ENCODE measurements at regions not wholly inside any gene's neighbourhood (a gene's known extent, or its start where the extent isn't known, plus 50 kb on each side); places are given as distances from the start of the nearest gene placed in this dataset.
A peak's percentile ranks its signal among the peaks of the same experiment; 100 is the strongest.

- no peak for DNase-seq
These were observed 202.5 kb upstream of the RAB4A start for GRCh38 chr1:229068270-229068987.

- no peak for DNase-seq
These were observed 201.7 kb upstream of the RAB4A start for GRCh38 chr1:229069176-229069575.

GRCh38 chr1:229070168-229070567 lies 200.7 kb upstream of the RAB4A start:
- peak; percentile 70 to 85 for DNase-seq

GRCh38 chr1:229073251-229073650 lies 197.7 kb upstream of the RAB4A start:
- no peak for DNase-seq

- no peak for DNase-seq
These were observed 195.7 kb upstream of the RAB4A start for GRCh38 chr1:229075217-229075616.

- DNase-seq: no peak
These were observed 195.2 kb upstream of the RAB4A start for GRCh38 chr1:229075716-229076115.

- no peak for DNase-seq
These were observed 194.7 kb upstream of the RAB4A start for GRCh38 chr1:229076195-229076594.

GRCh38 chr1:229079016-229079595 lies 191.8 kb upstream of the RAB4A start:
- no peak for DNase-seq

- no peak for DNase-seq
These were observed 190.6 kb upstream of the RAB4A start for GRCh38 chr1:229080361-229080760.

- DNase-seq: no peak
These were observed 185.6 kb upstream of the RAB4A start for GRCh38 chr1:229085291-229085690.

- DNase-seq: no peak
These were observed 184.8 kb upstream of the RAB4A start for GRCh38 chr1:229086091-229086490.

- DNase-seq: no peak
These were observed 184.2 kb upstream of the RAB4A start for GRCh38 chr1:229086686-229087085.

GRCh38 chr1:229087339-229087738 lies 183.6 kb upstream of the RAB4A start:
- DNase-seq: no peak

GRCh38 chr1:229087906-229088305 lies 183.0 kb upstream of the RAB4A start:
- no peak for DNase-seq

GRCh38 chr1:229088711-229089110 lies 182.2 kb upstream of the RAB4A start:
- DNase-seq: no peak

GRCh38 chr1:229089586-229090208 lies 181.2 kb upstream of the RAB4A start:
- no peak for DNase-seq

- no peak for DNase-seq
These were observed 179.2 kb upstream of the RAB4A start for GRCh38 chr1:229091721-229092136.

GRCh38 chr1:229092377-229093237 lies 178.3 kb upstream of the RAB4A start:
- DNase-seq: no peak

GRCh38 chr1:229093238-229093540 lies 177.7 kb upstream of the RAB4A start:
- DNase-seq: no peak

GRCh38 chr1:229093609-229094336 lies 177.1 kb upstream of the RAB4A start:
- no peak for DNase-seq

GRCh38 chr1:229094476-229095311 lies 176.2 kb upstream of the RAB4A start:
- DNase-seq: no peak

- DNase-seq: no peak
These were observed 175.6 kb upstream of the RAB4A start for GRCh38 chr1:229095325-229095724.
